Mucosa of gallbladder (tissue), 1 donor: ENCODE measurements at regions not wholly inside any gene's neighbourhood (a gene's known extent, or its start where the extent isn't known, plus 50 kb on each side); places are given as distances from the start of the nearest gene placed in this dataset.
"Not testable (repeated sequence)": the region's sequence is repeated elsewhere in the genome, so short reads cannot be mapped to it uniquely, and the experiment has no call there.

Experiments
- DNase-seq: peaks from one replicate; pipeline ENCODE4 v3.0.0-alpha.2; 2020; ENCODE audit warnings: low spot score
- donor health status: DM: no; HTN: no; CAD: no.

- no peak for DNase-seq
Observed at GRCh38 chr12:42919691-42920090, 330.1 kb upstream of the PRICKLE1 start.

- DNase-seq = no peak
Observed at GRCh38 chr12:42918443-42918842, 328.9 kb upstream of the PRICKLE1 start.

- peak; percentile 22 for DNase-seq
Observed at GRCh38 chr12:42916143-42916542, 326.6 kb upstream of the PRICKLE1 start.

GRCh38 chr12:42915426-42915825 lies 325.9 kb upstream of the PRICKLE1 start:
- DNase-seq = peak; percentile 37

GRCh38 chr12:42912367-42912766 lies 322.8 kb upstream of the PRICKLE1 start:
- DNase-seq = no peak

GRCh38 chr12:42910656-42911055 lies 321.1 kb upstream of the PRICKLE1 start:
- no peak for DNase-seq

GRCh38 chr12:42908712-42909111 lies 319.2 kb upstream of the PRICKLE1 start:
- DNase-seq = no peak

- not testable (repeated sequence) for DNase-seq
Observed at GRCh38 chr12:42906801-42907200, 317.3 kb upstream of the PRICKLE1 start.

GRCh38 chr12:42905419-42905705 lies 315.8 kb upstream of the PRICKLE1 start:
- DNase-seq = no peak

GRCh38 chr12:42904683-42905418 lies 315.3 kb upstream of the PRICKLE1 start:
- no peak for DNase-seq

GRCh38 chr12:42903736-42904135 lies 314.2 kb upstream of the PRICKLE1 start:
- DNase-seq = no peak

GRCh38 chr12:42902001-42902400 lies 312.5 kb upstream of the PRICKLE1 start:
- no peak for DNase-seq

- DNase-seq = no peak
Observed at GRCh38 chr12:42893803-42894202, 304.3 kb upstream of the PRICKLE1 start.

- no peak for DNase-seq
Observed at GRCh38 chr12:42892702-42893551, 303.4 kb upstream of the PRICKLE1 start.

GRCh38 chr12:42887657-42888056 lies 298.1 kb upstream of the PRICKLE1 start:
- no peak for DNase-seq

GRCh38 chr12:42886160-42886559 lies 296.6 kb upstream of the PRICKLE1 start:
- no peak for DNase-seq

- DNase-seq = no peak
Observed at GRCh38 chr12:42885677-42886076, 296.1 kb upstream of the PRICKLE1 start.

- no peak for DNase-seq
Observed at GRCh38 chr12:42884116-42884515, 294.6 kb upstream of the PRICKLE1 start.

- DNase-seq = no peak
Observed at GRCh38 chr12:42873401-42873800, 283.9 kb upstream of the PRICKLE1 start.

GRCh38 chr12:42871816-42872215 lies 282.3 kb upstream of the PRICKLE1 start:
- no peak for DNase-seq

- no peak for DNase-seq
Observed at GRCh38 chr12:42868291-42868690, 278.7 kb upstream of the PRICKLE1 start.

GRCh38 chr12:42865282-42865681 lies 275.7 kb upstream of the PRICKLE1 start:
- DNase-seq = no peak

GRCh38 chr12:42862055-42862454 lies 272.5 kb upstream of the PRICKLE1 start:
- no peak for DNase-seq
